Stimulated activated CD4-positive, alpha-beta T cell treated with anti-CD3 and anti-CD28 coated beads, TNF-alpha, amount 100 ng/mL, for 24 hours (primary cell): ENCODE measurements at regions not wholly inside any gene's neighbourhood (a gene's known extent, or its start where the extent isn't known, plus 50 kb on each side); places are given as distances from the start of the nearest gene placed in this dataset.

Experiments
- DNase-seq, 3 experiments: peaks; one replicate each; pipeline ENCODE4 v3.0.0-alpha.2; 2020; ENCODE audit warnings: low read depth in 3 of 3

GRCh38 chr2:62304429-62305417 is 108.8 kb downstream of the B3GNT2 start:
- peak in 2 of 3 experiments; percentile 5 to 54 for DNase-seq

GRCh38 chr2:62303788-62304187 is 107.9 kb downstream of the B3GNT2 start:
- no peak for DNase-seq

GRCh38 chr2:62302631-62303435 is 106.9 kb downstream of the B3GNT2 start:
- DNase-seq: no peak

DNA sequence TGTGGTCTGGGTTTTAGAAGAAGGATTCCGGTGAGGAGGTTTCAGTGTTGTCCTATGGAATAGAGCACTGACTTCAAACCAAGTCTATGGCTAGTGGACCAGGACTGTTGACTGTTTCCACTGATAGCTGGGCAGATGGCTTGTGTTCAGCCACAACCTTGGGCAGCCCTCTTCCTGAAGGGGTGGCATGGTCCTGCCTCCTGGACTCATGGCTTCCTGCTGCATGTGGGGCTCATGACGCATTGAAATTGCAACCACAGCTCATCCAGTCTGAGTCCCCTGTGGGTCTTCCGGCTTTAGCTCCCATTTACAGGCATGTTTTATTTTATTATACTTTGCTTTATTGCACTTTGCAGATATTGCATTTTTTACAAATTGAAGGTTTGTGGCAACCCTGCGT is 105.0 kb downstream of the B3GNT2 start:
- DNase-seq: no peak

DNA sequence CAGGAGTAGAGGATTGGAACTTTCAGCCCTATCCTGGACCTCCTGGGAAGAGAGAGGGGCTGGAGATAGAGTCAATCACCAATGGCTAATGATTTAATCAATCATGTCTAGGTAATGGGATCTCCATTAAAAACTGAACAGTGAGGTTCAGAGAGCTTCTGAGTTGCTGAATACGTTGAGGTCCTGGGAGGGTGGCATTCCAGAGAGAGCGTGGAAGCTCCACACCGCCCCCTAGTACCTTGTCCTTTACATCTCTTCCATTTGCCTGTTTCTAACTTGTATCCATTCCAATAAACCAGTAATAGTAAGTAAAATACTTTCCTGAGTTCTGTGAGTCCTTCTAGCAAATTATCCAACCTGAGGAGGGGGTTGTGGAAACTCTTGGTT is 101.7 kb downstream of the B3GNT2 start:
- DNase-seq: no peak

DNA sequence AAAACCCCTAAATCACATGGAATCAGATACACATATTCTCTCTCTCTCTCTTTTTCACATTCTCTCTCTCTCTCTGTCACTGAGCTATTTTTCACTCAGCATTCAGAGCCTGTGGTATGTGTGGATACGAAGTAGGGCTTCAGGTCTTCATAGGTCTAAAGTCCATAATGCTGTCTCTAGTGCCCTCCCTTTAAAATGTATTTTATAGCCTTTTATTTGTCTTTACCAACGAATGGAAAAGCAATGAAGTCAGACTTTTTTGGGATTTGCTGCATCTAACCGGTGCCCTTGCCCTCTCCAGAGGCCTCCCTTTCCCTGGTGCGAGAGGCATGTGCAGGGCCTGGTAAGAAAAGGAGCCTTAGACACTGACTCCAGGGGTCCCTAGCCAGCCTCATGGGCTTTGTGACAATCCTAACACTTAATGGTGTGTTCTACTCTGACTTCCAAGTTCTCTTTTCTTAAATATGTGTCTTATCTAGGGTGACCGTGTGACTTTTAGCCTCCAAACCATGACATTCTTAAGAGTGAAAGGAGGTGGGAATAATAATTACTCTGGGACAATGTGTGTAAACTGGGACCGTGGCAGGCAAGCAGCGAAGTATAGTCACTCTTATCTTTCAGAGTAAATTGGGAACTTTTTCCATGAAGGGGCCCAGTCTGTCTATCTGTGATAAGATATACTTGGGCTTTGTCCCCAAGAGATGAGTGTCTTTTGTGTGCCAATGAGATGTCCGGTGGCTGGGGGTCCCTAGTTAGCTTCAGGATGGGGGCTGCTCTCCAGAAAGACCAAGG is 101.1 kb downstream of the B3GNT2 start:
- DNase-seq: no peak

GRCh38 chr2:62296034-62296831 is 100.3 kb downstream of the B3GNT2 start:
- DNase-seq: no peak

DNA sequence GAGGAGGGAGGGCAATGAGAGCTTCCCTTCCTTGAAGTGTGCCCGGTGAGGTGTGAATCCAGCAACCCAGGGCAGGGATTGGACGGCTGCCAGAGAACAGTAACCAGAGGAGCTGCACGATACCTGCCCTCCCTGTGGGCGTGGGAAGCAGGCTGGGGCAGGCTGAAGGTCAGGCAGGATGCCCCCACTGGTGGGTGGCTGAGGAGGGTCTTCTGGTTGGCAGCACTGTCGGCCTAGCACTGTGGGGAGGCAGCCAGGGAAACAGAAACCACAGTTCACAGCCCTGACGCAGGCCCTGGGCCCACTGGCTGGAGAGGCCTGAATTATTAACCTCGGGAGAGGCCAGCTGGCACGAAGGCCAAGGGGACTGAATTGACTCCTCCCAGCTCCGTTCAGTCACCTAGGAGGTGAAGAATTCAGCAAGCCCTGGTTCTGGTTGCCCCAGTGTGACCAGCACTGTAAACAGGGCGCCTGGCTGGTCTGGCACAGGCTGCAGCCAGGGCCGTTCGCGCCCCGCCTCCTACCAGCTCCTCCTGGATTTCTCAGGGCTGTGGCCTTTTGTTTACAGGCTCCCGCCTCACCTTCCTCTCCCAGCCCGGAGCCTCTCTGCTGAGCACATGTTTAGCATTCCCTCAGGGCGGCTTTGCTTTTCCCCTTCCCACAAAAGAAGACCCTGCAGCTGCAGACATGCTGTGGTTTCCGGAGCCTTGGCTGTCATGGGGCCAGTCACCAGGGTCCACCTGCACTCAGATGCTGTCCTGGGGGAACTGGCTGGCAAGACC is 97.8 kb downstream of the B3GNT2 start:
- no peak for DNase-seq

DNA sequence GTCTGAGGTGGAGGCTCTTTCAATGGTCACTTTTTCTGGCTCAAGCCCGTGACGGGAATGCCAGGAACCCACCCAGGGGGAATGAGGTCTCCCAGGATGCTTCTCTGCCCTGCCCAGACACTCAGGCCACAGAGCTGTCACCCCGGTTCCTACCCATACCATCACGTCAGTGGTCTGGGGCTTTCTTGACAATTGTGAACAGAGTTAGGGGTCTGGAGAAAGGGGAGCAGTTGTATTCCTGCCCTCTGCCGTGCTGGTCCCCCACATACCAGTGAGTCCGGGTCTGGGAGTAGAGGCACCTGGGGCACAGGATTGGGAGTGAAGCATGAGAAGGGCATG is 97.2 kb downstream of the B3GNT2 start:
- no peak for DNase-seq

GRCh38 chr2:62292190-62292589 is 96.3 kb downstream of the B3GNT2 start:
- no peak for DNase-seq

- no peak for DNase-seq
Measured at GRCh38 chr2:62291517-62292137, 95.7 kb downstream of the B3GNT2 start.

GRCh38 chr2:62291052-62291451 is 95.1 kb downstream of the B3GNT2 start:
- DNase-seq: no peak

GRCh38 chr2:62287899-62288880 is 92.3 kb downstream of the B3GNT2 start:
- peak in 1 of 3 experiments; percentile 37 for DNase-seq

GRCh38 chr2:62287282-62287681 is 91.4 kb downstream of the B3GNT2 start:
- no peak for DNase-seq

GRCh38 chr2:62286089-62286785 is 90.3 kb downstream of the B3GNT2 start:
- DNase-seq: no peak

- no peak for DNase-seq
Measured at GRCh38 chr2:62284980-62285379, 89.1 kb downstream of the B3GNT2 start.

DNA sequence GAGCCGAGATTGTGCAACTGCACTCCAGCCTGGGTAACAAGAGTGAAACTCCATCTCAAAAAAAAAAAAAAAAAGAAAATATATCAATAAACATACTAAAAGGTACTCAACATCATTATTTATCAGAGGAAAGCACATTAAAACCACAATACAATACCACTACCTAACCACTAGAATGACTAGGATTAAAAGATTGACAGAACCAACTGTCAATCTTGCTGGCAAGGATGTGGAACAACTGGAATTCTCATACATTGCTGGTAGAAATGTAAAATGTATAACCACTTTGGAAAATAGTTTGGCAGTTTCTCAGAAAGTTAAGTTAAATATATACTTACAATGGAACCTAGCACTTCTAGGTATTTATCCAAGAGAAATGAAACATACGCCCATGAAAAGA is 88.6 kb downstream of the B3GNT2 start:
- DNase-seq: no peak

DNA sequence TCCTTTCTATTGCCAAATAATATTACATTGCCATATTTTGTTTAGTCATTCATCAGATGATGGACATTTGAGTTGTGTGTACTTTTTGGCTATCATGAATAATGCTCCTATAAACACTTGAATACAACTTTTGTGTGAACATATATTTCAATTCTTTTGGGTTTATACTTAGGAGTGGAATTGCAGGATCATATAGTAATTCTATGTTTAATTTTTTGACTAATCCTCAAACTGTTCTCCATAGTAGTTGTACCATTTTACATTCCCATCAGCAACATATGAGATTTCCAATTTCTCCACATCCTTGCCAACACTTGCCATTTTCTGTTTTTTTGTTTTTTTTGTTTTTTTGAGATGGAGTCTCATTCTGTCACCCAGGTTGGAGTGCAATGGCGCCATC is 87.2 kb downstream of the B3GNT2 start:
- DNase-seq: no peak
